ENCODE measurements at regions not wholly inside any gene's neighbourhood (a gene's known extent, or its start where the extent isn't known, plus 50 kb on each side); places are given as distances from the start of the nearest gene placed in this dataset.

GRCh38 chr18:55840601-55841170 lies 252.7 kb upstream of the TCF4 start:
- TF ChIP-seq CEBPB (IDR thresholded peaks at IDR 0.05; ENCODE audit: low read depth, low read length) (no peak), CTCF (conservative IDR thresholded peaks at IDR 0.05; ENCODE audit: low read depth, low read length) (no peak), CHD1 (IDR thresholded peaks at IDR 0.05; ENCODE audit: low read depth, low read length) (no peak), RCOR1 (IDR thresholded peaks at IDR 0.05; ENCODE audit: insufficient replicate concordance, low read length) (no peak), SMC3 (IDR thresholded peaks at IDR 0.05; ENCODE audit: low read depth, low read length) (no peak), NFE2L2 (IDR thresholded peaks at IDR 0.05; ENCODE audit: low read depth, low read length) (no peak), RFX5 (IDR thresholded peaks at IDR 0.05; ENCODE audit: low read depth, low read length) (no peak), MAFK (IDR thresholded peaks at IDR 0.05; ENCODE audit: low read depth, low read length) (no peak)

Measured in IMR-90 (cell line).